ENCODE measurements at regions not wholly inside any gene's neighbourhood (a gene's known extent, or its start where the extent isn't known, plus 50 kb on each side); places are given as distances from the start of the nearest gene placed in this dataset.

- TF ChIP-seq CTCF (IDR thresholded peaks at IDR 0.05), result no peak
- H3K9me3 ChIP-seq, result no peaks in the 10 kb centered on the region
- no peaks in the 10 kb centered on the region for H3K36me3 ChIP-seq
- DNase-seq, result no peak
- H3K4me1 ChIP-seq, result no peaks in the 10 kb centered on the region
- intact Hi-C loops (cut with DNase I), result no loop called here
- no peak overlapping the region for H3K4me3 ChIP-seq
- H3K27me3 ChIP-seq, result no peaks in the 10 kb centered on the region
- no peak overlapping the region for H3K27ac ChIP-seq
- no peak for ATAC-seq
These were observed 379.9 kb upstream of the ACO1 start for GRCh38 chr9:32004431-32005076.

- H3K27me3 ChIP-seq, result no peaks in the 10 kb centered on the region
- TF ChIP-seq CTCF (IDR thresholded peaks at IDR 0.05), result no peak
- no peak overlapping the region for H3K4me3 ChIP-seq
- peak in 1 of 4 donors; percentile 49 for DNase-seq
- H3K9me3 ChIP-seq, result no peaks in the 10 kb centered on the region
- H3K4me1 ChIP-seq, result no peaks in the 10 kb centered on the region
- H3K27ac ChIP-seq, result no peak overlapping the region
- intact Hi-C loops (cut with DNase I), result no loop called here
- H3K36me3 ChIP-seq, result no peaks in the 10 kb centered on the region
- no peak for ATAC-seq
These were observed 374.1 kb upstream of the ACO1 start for GRCh38 chr9:32010322-32010721.

GRCh38 chr9:32011049-32011448 is 373.4 kb upstream of the ACO1 start:
- H3K36me3 ChIP-seq, result no peaks in the 10 kb centered on the region
- peaks cover 0 to 7% of the 10 kb centered on the region in 2 donors for H3K9me3 ChIP-seq
- intact Hi-C loops (cut with DNase I), result no loop called here
- no peaks in the 10 kb centered on the region for H3K4me1 ChIP-seq
- no peak for ATAC-seq
- H3K27ac ChIP-seq, result no peak overlapping the region
- no peak for TF ChIP-seq CTCF (IDR thresholded peaks at IDR 0.05)
- no peak overlapping the region for H3K4me3 ChIP-seq
- peak in 1 of 4 donors; percentile 21 for DNase-seq
- H3K27me3 ChIP-seq, result no peaks in the 10 kb centered on the region

GRCh38 chr9:32015795-32016194 is 368.6 kb upstream of the ACO1 start:
- intact Hi-C loops (cut with DNase I), result no loop called here

GRCh38 chr9:32045513-32045912 is 338.9 kb upstream of the ACO1 start:
- Histone ChIP-seq H3K27me3 (no peaks in the 10 kb centered on the region), H3K9me3 (no peaks in the 10 kb centered on the region), H3K4me3 (no peak overlapping the region), H3K27ac (no peak overlapping the region), H3K4me1 (no peaks in the 10 kb centered on the region), H3K36me3 (no peaks in the 10 kb centered on the region)
- intact Hi-C loops (cut with DNase I), result no loop called here
- ATAC-seq (no peak), DNase-seq (no peak)
- no peak for TF ChIP-seq CTCF (IDR thresholded peaks at IDR 0.05)

More at GRCh38 chr9:32015795-32016194, 368.6 kb upstream of the ACO1 start:
- DNase-seq, result peak in 1 of 4 donors; percentile 32
- ATAC-seq, result no peak
- TF ChIP-seq CTCF (IDR thresholded peaks at IDR 0.05), result no peak
- Histone ChIP-seq H3K36me3 (no peaks in the 10 kb centered on the region), H3K27ac (no peak overlapping the region), H3K9me3 (peaks cover 0 to 11% of the 10 kb centered on the region in 2 donors), H3K27me3 (no peaks in the 10 kb centered on the region), H3K4me1 (no peaks in the 10 kb centered on the region), H3K4me3 (no peak overlapping the region)
